HCT116 (cell line): ENCODE measurements at regions not wholly inside any gene's neighbourhood (a gene's known extent, or its start where the extent isn't known, plus 50 kb on each side); places are given as distances from the start of the nearest gene placed in this dataset.

Source experiments
- ATAC-seq: fragments of 200-7000 bp; cut with Tn5 transposase; 2 replicates; pipeline ENCODE4 v1.9.1; 2020; ENCODE audit warnings: mild to moderate bottlenecking, moderate library complexity
- BruUV-seq: library from RNA; stranded (reverse); fragments of 400-500 nt; replicated peaks from 2 replicates; lab custom pipeline; 2021; lab: Mats Ljungman, UMichigan
- CTCF ChIA-PET: fragments of 300-600 bp; sonication (Branson Sonifier 250); formaldehyde crosslinking; loops from one replicate; lab custom pipeline; 2021; ENCODE audit warnings: antibody characterized with exemption; lab: Charles Lee
- POLR2A ChIA-PET: fragments of 300-600, 350-600 bp; sonication (Branson Sonifier 250); formaldehyde crosslinking; loops from one replicate; lab custom pipeline; 2021; ENCODE audit warnings: antibody characterized with exemption; lab: Charles Lee
- RAD21 ChIA-PET, 2 experiments: fragments of 300-600 bp; sonication (Branson Sonifier 250); formaldehyde crosslinking; loops; one replicate each; lab custom pipeline; 2023; ENCODE audit warnings: low total read pairs in 2 of 2; ENCODE audit not compliant: uncharacterized antibody in 2 of 2, unreplicated experiment in 2 of 2, low non-redundant PET in 1 of 2; lab: Charles Lee
- DNase-seq: peaks from one replicate; pipeline ENCODE4 v3.0.0-alpha.2; 2010; ENCODE audit warnings: low read depth, low spot score
- H2AFZ ChIP-seq: fragments of 200-600 bp; shearing (Covaris generic), sonication (generic); 2 replicates; pipeline ENCODE4 v1.6.1; 2017; ENCODE audit warnings: low read depth, mixed run types, mixed read lengths, antibody characterized with exemption, low read length; ENCODE audit not compliant: poor library complexity, severe bottlenecking
- H3K27ac ChIP-seq: 2 replicates; pipeline ENCODE4 v1.5.1; 2012; ENCODE audit warnings: low read depth, low read length
- H3K27me3 ChIP-seq: fragments of 200-600 bp; sonication (generic); 2 replicates; pipeline ENCODE4 v1.6.1; 2016; ENCODE audit warnings: mixed run types, low read length, mixed read lengths; ENCODE audit not compliant: insufficient read depth
- H3K36me3 ChIP-seq, 2 experiments: fragments of 200-500 bp in 1 of 2; fragments of 200-600 bp in 1 of 2; sonication (Bioruptor generic) in 1 of 2; sonication (generic) in 1 of 2; 2 replicates each; pipeline versions ENCODE4 v1.5.1 to v1.6.1; 2014 to 2016; ENCODE audit warnings: low read length in 2 of 2, inconsistent platforms in 1 of 2, mixed read lengths in 1 of 2, mixed run types in 1 of 2; ENCODE audit not compliant: insufficient read depth in 2 of 2, control insufficient read depth in 1 of 2
- H3K4me1 ChIP-seq, 2 experiments: fragments of 200-600 bp in 1 of 2; sonication (generic) in 1 of 2; 2 replicates each; pipeline versions ENCODE4 v1.5.1 to v1.6.1; 2012 to 2017; ENCODE audit warnings: low read length in 2 of 2, inconsistent platforms in 1 of 2, mild to moderate bottlenecking in 1 of 2, mixed read lengths in 1 of 2, mixed run types in 1 of 2, moderate library complexity in 1 of 2; ENCODE audit not compliant: insufficient read depth in 2 of 2, control insufficient read depth in 1 of 2
- H3K4me2 ChIP-seq: fragments of 200-600 bp; sonication (generic); 2 replicates; pipeline ENCODE4 v1.6.1; 2017; ENCODE audit warnings: mixed run types, low read length, mixed read lengths
- H3K4me3 ChIP-seq, 2 experiments: fragments of 200-600 bp in 1 of 2; sonication (generic) in 1 of 2; replicated peaks in 1 of 2; 2 replicates each; pipeline ENCODE4 v1.5.1; 2011 to 2016; ENCODE audit warnings: low read length in 2 of 2, control low read depth in 1 of 2, low read depth in 1 of 2, mild to moderate bottlenecking in 1 of 2, mixed read lengths in 1 of 2, mixed run types in 1 of 2
- H3K79me2 ChIP-seq: fragments of 200-600 bp; sonication (generic); 2 replicates; pipeline ENCODE4 v1.6.1; 2017; ENCODE audit warnings: mild to moderate bottlenecking, mixed run types, low read length, moderate library complexity, mixed read lengths; ENCODE audit not compliant: insufficient read depth
- H3K9ac ChIP-seq: fragments of 200-600 bp; sonication (generic); 2 replicates; pipeline ENCODE4 v1.6.1; 2016; ENCODE audit warnings: low read length, mixed read lengths
- H3K9me2 ChIP-seq: fragments of 200-600 bp; sonication (generic), shearing (Covaris generic); 2 replicates; pipeline ENCODE4 v1.6.1; 2017; ENCODE audit warnings: mixed run types, mild to moderate bottlenecking, moderate library complexity; ENCODE audit not compliant: insufficient read depth
- H3K9me3 ChIP-seq, 2 experiments: fragments of 200-500 bp in 1 of 2; fragments of 200-600 bp in 1 of 2; sonication (Bioruptor generic) in 1 of 2; sonication (generic) in 1 of 2; 2 replicates each; pipeline ENCODE4 v1.6.1; 2014 to 2017; ENCODE audit warnings: low read length in 2 of 2, mixed read lengths in 2 of 2, inconsistent platforms in 1 of 2, low read depth in 1 of 2, mild to moderate bottlenecking in 1 of 2, mixed run types in 1 of 2, moderate library complexity in 1 of 2; ENCODE audit not compliant: control insufficient read depth in 1 of 2, insufficient read depth in 1 of 2
- H4K20me1 ChIP-seq: fragments of 200-600 bp; sonication (generic), shearing (Covaris generic); 2 replicates; pipeline ENCODE4 v1.6.1; 2017; ENCODE audit warnings: mixed run types, mild to moderate bottlenecking, moderate library complexity; ENCODE audit not compliant: insufficient read depth
- CBX3 ChIP-seq: IDR thresholded peaks from 2 replicates; pipeline ENCODE4 v1.6.1; 2012; ENCODE audit warnings: low read depth
- ELF1 ChIP-seq: IDR thresholded peaks from 2 replicates; pipeline ENCODE4 v1.6.1; 2012; ENCODE audit warnings: low read depth, borderline replicate concordance
- POLR2A ChIP-seq: IDR thresholded peaks from 2 replicates; pipeline ENCODE4 v1.7.0; 2011; ENCODE audit warnings: borderline replicate concordance; ENCODE audit not compliant: insufficient read depth, insufficient read length; ENCODE audit errors: extremely low read depth
- POLR2AphosphoS5 ChIP-seq: IDR thresholded peaks from 2 replicates; pipeline ENCODE4 v1.6.1; 2011; ENCODE audit warnings: mild to moderate bottlenecking, low read depth, low read length, moderate library complexity
- RAD21 ChIP-seq: IDR thresholded peaks from 2 replicates; pipeline ENCODE4 v1.6.1; 2012; ENCODE audit warnings: low read depth, mild to moderate bottlenecking
- REST ChIP-seq: IDR thresholded peaks from 2 replicates; pipeline ENCODE4 v1.6.1; 2012; ENCODE audit warnings: low read depth
- SIN3A ChIP-seq: IDR thresholded peaks from 2 replicates; pipeline ENCODE4 v1.6.1; 2012; ENCODE audit warnings: low read depth
- SP1 ChIP-seq: IDR thresholded peaks from 2 replicates; pipeline ENCODE4 v1.6.1; 2012; ENCODE audit warnings: low read depth
- YY1 ChIP-seq: IDR thresholded peaks from 2 replicates; pipeline ENCODE4 v1.6.1; 2011; ENCODE audit warnings: low read length, low read depth, moderate library complexity, mild to moderate bottlenecking; ENCODE audit not compliant: insufficient replicate concordance; ENCODE audit errors: extremely low read depth
- ZBTB33 ChIP-seq: IDR thresholded peaks from 2 replicates; pipeline ENCODE4 v1.6.1; 2011; ENCODE audit warnings: mild to moderate bottlenecking, low read length, moderate library complexity; ENCODE audit not compliant: insufficient replicate concordance; ENCODE audit errors: extremely low read depth
- ZFX ChIP-seq: fragments of 450-650 bp; IDR thresholded peaks from 2 replicates; pipeline ENCODE4 v1.6.1; 2017
- ZNF274 ChIP-seq: fragments of 200-500 bp; sonication (Bioruptor generic); IDR thresholded peaks from 2 replicates; pipeline ENCODE4 v1.6.1; 2014; ENCODE audit warnings: mild to moderate bottlenecking, low read depth, low read length, inconsistent platforms
- intact Hi-C: fragments of 100-400 bp; cut with micrococcal nuclease; formaldehyde crosslinking; loops from 2 replicates; pipeline ENCODE4 v1.10.0; 2022
- TF ChIP-seq, protein P1 (sequence below), 3 experiments: fragments of 200-600 bp in 1 of 3; sonication (generic) in 1 of 3; IDR thresholded peaks in 2 of 3; conservative IDR thresholded peaks in 1 of 3; 2 replicates each; pipeline ENCODE4 v1.5.1; 2012 to 2017; ENCODE audit warnings: low read depth in 2 of 3, low read length in 2 of 3, antibody characterized with exemption in 1 of 3, borderline replicate concordance in 1 of 3, control low read depth in 1 of 3, mild to moderate bottlenecking in 1 of 3, mixed read lengths in 1 of 3, mixed run types in 1 of 3, moderate library complexity in 1 of 3; ENCODE audit not compliant: insufficient read depth in 1 of 3

- no peaks in the 10 kb centered on the region for H3K4me1 ChIP-seq
- BruUV-seq = no TSS peak
- H3K9me3 ChIP-seq = no peaks in the 10 kb centered on the region
- no peak overlapping the region for H2AFZ ChIP-seq
- no peak for DNase-seq
- POLR2A ChIA-PET = no interaction called here
- no peaks in the 10 kb centered on the region for H3K9me2 ChIP-seq
- no peak overlapping the region for H3K27ac ChIP-seq
- no peaks in the 10 kb centered on the region for H3K79me2 ChIP-seq
- CTCF ChIA-PET = no interaction called here
- no peak overlapping the region for H3K9ac ChIP-seq
- intact Hi-C loops = no loop called here
- TF ChIP-seq SIN3A = no peak
- TF ChIP-seq REST = no peak
- no peak for TF ChIP-seq POLR2A
- no peaks in the 10 kb centered on the region for H4K20me1 ChIP-seq
- peaks cover 20% of the 10 kb centered on the region for H3K27me3 ChIP-seq
- no peak overlapping the region for H3K4me3 ChIP-seq
- H3K4me2 ChIP-seq = no peak overlapping the region
- ATAC-seq = no peak
- RAD21 ChIA-PET = no interaction called here
- H3K36me3 ChIP-seq = no peaks in the 10 kb centered on the region
These were observed 167.3 kb downstream of the HRH4 start for GRCh38 chr18:24627644-24628315.

- Histone ChIP-seq H4K20me1 (no peaks in the 10 kb centered on the region), H3K27ac (no peak overlapping the region), H3K36me3 (no peaks in the 10 kb centered on the region), H3K27me3 (peaks cover 20% of the 10 kb centered on the region), H3K4me2 (no peak overlapping the region), H2AFZ (no peak overlapping the region), H3K9ac (no peak overlapping the region), H3K4me3 (no peak overlapping the region), H3K4me1 (no peaks in the 10 kb centered on the region), H3K9me2 (no peaks in the 10 kb centered on the region), H3K9me3 (no peaks in the 10 kb centered on the region), H3K79me2 (no peaks in the 10 kb centered on the region)
- no peak for DNase-seq
- ChIA-PET POLR2A (no interaction called here), CTCF (no interaction called here), RAD21 (no interaction called here)
- intact Hi-C loops = no loop called here
- no TSS peak for BruUV-seq
- ATAC-seq = no peak
- TF ChIP-seq YY1 = no peak
- no peak for TF ChIP-seq ZFX
- TF ChIP-seq SP1 = no peak
- TF ChIP-seq, protein P1, sequence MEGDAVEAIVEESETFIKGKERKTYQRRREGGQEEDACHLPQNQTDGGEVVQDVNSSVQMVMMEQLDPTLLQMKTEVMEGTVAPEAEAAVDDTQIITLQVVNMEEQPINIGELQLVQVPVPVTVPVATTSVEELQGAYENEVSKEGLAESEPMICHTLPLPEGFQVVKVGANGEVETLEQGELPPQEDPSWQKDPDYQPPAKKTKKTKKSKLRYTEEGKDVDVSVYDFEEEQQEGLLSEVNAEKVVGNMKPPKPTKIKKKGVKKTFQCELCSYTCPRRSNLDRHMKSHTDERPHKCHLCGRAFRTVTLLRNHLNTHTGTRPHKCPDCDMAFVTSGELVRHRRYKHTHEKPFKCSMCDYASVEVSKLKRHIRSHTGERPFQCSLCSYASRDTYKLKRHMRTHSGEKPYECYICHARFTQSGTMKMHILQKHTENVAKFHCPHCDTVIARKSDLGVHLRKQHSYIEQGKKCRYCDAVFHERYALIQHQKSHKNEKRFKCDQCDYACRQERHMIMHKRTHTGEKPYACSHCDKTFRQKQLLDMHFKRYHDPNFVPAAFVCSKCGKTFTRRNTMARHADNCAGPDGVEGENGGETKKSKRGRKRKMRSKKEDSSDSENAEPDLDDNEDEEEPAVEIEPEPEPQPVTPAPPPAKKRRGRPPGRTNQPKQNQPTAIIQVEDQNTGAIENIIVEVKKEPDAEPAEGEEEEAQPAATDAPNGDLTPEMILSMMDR (IDR thresholded peaks at IDR 0.05 in 2 of 3, conservative IDR thresholded peaks at IDR 0.05 in 1 of 3; ENCODE audit: borderline replicate concordance in 1 of 3, insufficient read depth in 1 of 3, low read depth in 2 of 3, low read length in 2 of 3) = no peak
- no peak for TF ChIP-seq RAD21
- no peak for TF ChIP-seq ZNF274
- TF ChIP-seq ELF1 = no peak
- TF ChIP-seq ZBTB33 = no peak
- no peak for TF ChIP-seq CBX3
- no peak for TF ChIP-seq POLR2AphosphoS5
These were observed 167.9 kb downstream of the HRH4 start for GRCh38 chr18:24628326-24628725.
